ENCODE measurements at regions not wholly inside any gene's neighbourhood (a gene's known extent, or its start where the extent isn't known, plus 50 kb on each side); places are given as distances from the start of the nearest gene placed in this dataset.

DNA sequence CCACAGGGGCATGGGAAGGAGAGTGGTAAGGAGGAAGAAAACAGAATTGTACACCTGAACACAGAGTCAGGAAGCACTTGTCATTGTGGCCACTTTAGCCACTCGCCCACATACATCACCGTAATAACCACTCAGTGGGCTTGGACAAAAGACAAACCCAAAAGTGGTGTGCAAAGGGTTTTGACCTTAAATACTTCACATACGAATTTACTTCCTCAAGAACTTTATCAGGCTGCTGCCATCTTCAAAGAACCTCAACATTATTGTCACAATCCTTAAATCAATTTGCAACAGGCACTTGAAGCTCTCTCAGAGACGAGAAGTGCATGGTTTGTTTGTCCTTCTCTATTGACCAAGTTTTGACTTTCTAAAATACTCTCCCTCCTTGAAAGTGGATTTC lies 187.3 kb upstream of the EGLN3 start:
- Histone ChIP-seq H3K79me2 (replicated peaks; ENCODE audit: insufficient read depth, low read length) (no peaks in the 10 kb centered on the region), H2AFZ (ENCODE audit: low read depth, low read length) (no peak overlapping the region), H3K9ac (ENCODE audit: low read length) (no peak overlapping the region), H3K27ac (ENCODE audit: low read length) (no peak overlapping the region), H3F3A (ENCODE audit: insufficient read depth, low read length, poor library complexity, severe bottlenecking) (no peaks in the 10 kb centered on the region), H3K4me2 (ENCODE audit: low read length) (no peak overlapping the region), H3K9me2 (ENCODE audit: insufficient read depth, low read length) (no peaks in the 10 kb centered on the region), H3K9me3 (ENCODE audit: low read length) (no peaks in the 10 kb centered on the region), H3K4me3 (ENCODE audit: low read length) (no peak overlapping the region), H4K20me1 (ENCODE audit: insufficient read depth) (no peaks in the 10 kb centered on the region), H3K36me3 (ENCODE audit: insufficient read depth, low read length) (no peaks in the 10 kb centered on the region), H3K27me3 (ENCODE audit: insufficient read depth, low read depth, low read length) (no peaks in the 10 kb centered on the region)
- no peak for TF ChIP-seq MXI1 (conservative IDR thresholded peaks at IDR 0.05; ENCODE audit: poor library complexity, severe bottlenecking)
- TF ChIP-seq SMC3 (conservative IDR thresholded peaks at IDR 0.05; ENCODE audit: poor library complexity), result no peak
- TF ChIP-seq, protein P1, sequence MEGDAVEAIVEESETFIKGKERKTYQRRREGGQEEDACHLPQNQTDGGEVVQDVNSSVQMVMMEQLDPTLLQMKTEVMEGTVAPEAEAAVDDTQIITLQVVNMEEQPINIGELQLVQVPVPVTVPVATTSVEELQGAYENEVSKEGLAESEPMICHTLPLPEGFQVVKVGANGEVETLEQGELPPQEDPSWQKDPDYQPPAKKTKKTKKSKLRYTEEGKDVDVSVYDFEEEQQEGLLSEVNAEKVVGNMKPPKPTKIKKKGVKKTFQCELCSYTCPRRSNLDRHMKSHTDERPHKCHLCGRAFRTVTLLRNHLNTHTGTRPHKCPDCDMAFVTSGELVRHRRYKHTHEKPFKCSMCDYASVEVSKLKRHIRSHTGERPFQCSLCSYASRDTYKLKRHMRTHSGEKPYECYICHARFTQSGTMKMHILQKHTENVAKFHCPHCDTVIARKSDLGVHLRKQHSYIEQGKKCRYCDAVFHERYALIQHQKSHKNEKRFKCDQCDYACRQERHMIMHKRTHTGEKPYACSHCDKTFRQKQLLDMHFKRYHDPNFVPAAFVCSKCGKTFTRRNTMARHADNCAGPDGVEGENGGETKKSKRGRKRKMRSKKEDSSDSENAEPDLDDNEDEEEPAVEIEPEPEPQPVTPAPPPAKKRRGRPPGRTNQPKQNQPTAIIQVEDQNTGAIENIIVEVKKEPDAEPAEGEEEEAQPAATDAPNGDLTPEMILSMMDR (IDR thresholded peaks at IDR 0.05; ENCODE audit: poor library complexity, severe bottlenecking), result no peak
- no peak for TF ChIP-seq RAD21 (conservative IDR thresholded peaks at IDR 0.05)
- no peak for TF ChIP-seq TAF1 (IDR thresholded peaks at IDR 0.05; ENCODE audit: low read depth)
- TF ChIP-seq EP300 (conservative IDR thresholded peaks at IDR 0.05; ENCODE audit: poor library complexity, severe bottlenecking), result no peak
- TF ChIP-seq POLR2AphosphoS5 (IDR thresholded peaks at IDR 0.05), result no peak
- TF ChIP-seq EZH2 (IDR thresholded peaks at IDR 0.05; ENCODE audit: borderline replicate concordance, insufficient read depth, low read length, poor library complexity, severe bottlenecking), result no peak
- TF ChIP-seq, protein P2, sequence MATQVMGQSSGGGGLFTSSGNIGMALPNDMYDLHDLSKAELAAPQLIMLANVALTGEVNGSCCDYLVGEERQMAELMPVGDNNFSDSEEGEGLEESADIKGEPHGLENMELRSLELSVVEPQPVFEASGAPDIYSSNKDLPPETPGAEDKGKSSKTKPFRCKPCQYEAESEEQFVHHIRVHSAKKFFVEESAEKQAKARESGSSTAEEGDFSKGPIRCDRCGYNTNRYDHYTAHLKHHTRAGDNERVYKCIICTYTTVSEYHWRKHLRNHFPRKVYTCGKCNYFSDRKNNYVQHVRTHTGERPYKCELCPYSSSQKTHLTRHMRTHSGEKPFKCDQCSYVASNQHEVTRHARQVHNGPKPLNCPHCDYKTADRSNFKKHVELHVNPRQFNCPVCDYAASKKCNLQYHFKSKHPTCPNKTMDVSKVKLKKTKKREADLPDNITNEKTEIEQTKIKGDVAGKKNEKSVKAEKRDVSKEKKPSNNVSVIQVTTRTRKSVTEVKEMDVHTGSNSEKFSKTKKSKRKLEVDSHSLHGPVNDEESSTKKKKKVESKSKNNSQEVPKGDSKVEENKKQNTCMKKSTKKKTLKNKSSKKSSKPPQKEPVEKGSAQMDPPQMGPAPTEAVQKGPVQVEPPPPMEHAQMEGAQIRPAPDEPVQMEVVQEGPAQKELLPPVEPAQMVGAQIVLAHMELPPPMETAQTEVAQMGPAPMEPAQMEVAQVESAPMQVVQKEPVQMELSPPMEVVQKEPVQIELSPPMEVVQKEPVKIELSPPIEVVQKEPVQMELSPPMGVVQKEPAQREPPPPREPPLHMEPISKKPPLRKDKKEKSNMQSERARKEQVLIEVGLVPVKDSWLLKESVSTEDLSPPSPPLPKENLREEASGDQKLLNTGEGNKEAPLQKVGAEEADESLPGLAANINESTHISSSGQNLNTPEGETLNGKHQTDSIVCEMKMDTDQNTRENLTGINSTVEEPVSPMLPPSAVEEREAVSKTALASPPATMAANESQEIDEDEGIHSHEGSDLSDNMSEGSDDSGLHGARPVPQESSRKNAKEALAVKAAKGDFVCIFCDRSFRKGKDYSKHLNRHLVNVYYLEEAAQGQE (IDR thresholded peaks at IDR 0.05; ENCODE audit: borderline replicate concordance), result no peak

DNA sequence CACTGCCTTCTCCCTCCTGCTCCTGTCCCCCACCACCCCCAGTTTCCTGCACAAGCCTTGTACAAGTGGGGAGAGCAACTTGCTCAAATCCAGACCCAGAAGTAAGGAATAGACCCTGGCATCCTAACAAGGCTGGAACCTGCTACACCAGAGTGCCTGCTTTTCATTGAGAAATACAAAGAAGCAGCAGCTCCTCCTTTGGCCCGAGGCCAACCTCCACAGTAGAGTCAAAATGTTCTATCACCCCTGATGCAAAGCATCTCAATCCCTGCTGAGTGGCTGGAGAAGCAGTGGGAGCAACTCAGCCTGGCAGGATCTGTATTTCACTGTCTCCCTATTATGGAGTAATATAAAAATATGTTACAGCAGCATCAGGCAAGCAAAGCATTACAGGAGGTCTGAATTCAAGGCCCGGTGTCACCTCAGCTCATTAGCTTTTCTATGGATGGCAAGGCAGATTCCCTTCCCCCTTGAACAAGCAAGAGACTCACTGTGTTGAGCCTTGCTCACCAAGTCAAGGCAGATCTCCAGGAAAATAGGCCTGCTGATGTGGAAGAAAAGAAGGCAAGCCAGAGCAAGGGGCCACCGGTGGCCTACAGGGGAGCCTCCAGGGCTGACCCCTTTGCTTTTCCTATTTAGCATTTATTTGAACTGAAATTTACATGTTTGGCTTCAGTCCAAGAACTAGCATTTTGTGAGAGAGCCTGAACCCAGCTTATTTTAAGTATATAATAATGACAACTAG lies 186.3 kb upstream of the EGLN3 start:
- H3F3A ChIP-seq (ENCODE audit: insufficient read depth, low read length, poor library complexity, severe bottlenecking), result no peaks in the 10 kb centered on the region
- no peaks in the 10 kb centered on the region for H4K20me1 ChIP-seq (ENCODE audit: insufficient read depth)
- no peak overlapping the region for H3K27ac ChIP-seq (ENCODE audit: low read length)
- H2AFZ ChIP-seq (ENCODE audit: low read depth, low read length), result no peak overlapping the region
- no peaks in the 10 kb centered on the region for H3K9me3 ChIP-seq (ENCODE audit: low read length)
- no peaks in the 10 kb centered on the region for H3K79me2 ChIP-seq (replicated peaks; ENCODE audit: insufficient read depth, low read length)
- no peak overlapping the region for H3K4me3 ChIP-seq (ENCODE audit: low read length)
- no peak for TF ChIP-seq RAD21 (conservative IDR thresholded peaks at IDR 0.05)
- TF ChIP-seq EZH2 (IDR thresholded peaks at IDR 0.05; ENCODE audit: borderline replicate concordance, insufficient read depth, low read length, poor library complexity, severe bottlenecking), result no peak
- TF ChIP-seq EP300 (conservative IDR thresholded peaks at IDR 0.05; ENCODE audit: poor library complexity, severe bottlenecking), result no peak
- no peak for TF ChIP-seq MXI1 (conservative IDR thresholded peaks at IDR 0.05; ENCODE audit: poor library complexity, severe bottlenecking)
- TF ChIP-seq, protein P2 (IDR thresholded peaks at IDR 0.05; ENCODE audit: borderline replicate concordance), result no peak
- no peak overlapping the region for H3K9ac ChIP-seq (ENCODE audit: low read length)
- no peaks in the 10 kb centered on the region for H3K9me2 ChIP-seq (ENCODE audit: insufficient read depth, low read length)
- H3K36me3 ChIP-seq (ENCODE audit: insufficient read depth, low read length), result no peaks in the 10 kb centered on the region
- no peak overlapping the region for H3K4me2 ChIP-seq (ENCODE audit: low read length)
- H3K27me3 ChIP-seq (ENCODE audit: insufficient read depth, low read depth, low read length), result no peaks in the 10 kb centered on the region
